ENCODE measurements at regions not wholly inside any gene's neighbourhood (a gene's known extent, or its start where the extent isn't known, plus 50 kb on each side); places are given as distances from the start of the nearest gene placed in this dataset.

DNA sequence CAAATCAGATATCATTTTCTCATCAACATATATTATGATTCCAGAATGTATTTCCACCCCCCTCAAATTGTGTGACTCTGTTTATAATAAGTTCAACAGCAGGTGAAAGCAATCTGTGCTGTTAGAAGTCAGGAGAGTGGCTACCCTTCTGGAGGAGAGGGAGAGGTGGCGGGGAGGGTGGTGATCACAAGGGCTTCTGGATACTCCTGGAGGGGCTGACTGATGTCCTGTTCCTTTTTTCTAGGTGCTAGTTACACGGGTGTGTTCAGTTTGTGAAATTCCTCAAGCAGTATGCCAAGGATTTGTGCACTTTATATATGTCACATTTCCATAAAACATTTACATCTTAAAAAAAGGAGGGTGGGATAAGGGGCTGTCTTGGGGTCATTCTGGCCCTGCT, 119.1 kb downstream of the IRF8 start:
- no peak for DNase-seq (ENCODE audit: low read depth)

DNA sequence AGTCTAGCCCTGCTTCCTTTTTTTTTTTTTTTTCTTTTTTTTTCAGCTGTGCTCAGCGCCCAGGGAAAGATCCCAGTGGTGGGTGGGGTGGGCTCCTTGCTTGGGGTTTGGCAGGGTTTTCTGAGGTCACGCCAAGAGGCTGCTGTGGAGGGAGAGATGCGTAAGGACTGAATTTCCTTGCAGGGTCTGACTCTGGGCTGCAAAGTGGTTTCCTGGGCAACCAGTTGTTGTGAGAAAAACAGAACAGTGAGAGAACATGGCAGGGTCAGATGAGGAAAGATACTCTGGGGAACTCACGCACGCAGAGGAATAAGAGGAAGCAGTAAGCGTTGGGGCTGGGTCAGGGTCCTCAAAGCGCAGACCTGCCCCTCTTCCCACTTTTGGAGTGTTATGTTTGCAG, 119.5 kb downstream of the IRF8 start:
- peak; percentile 38 for DNase-seq (ENCODE audit: low read depth)

DNA sequence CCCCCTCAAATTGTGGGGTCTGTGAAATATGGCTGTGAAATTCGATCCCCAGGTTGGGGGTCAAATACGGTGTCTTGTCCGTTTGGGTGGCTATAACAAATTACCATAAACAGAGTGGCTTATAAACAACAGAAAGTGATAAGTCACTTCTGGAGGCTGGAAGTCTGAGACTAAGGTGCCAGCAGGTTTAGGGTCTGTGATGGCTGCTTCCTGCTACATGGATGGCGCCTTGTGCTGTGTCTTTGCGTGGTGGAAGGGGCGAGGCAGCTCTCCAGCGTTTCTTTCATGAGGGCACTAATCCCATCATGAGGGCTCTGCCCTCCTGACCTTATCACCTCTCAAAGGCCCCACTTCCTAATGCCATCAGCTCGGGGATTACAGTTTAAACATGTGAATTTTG, 120.0 kb downstream of the IRF8 start:
- DNase-seq (ENCODE audit: low read depth), result no peak

DNA sequence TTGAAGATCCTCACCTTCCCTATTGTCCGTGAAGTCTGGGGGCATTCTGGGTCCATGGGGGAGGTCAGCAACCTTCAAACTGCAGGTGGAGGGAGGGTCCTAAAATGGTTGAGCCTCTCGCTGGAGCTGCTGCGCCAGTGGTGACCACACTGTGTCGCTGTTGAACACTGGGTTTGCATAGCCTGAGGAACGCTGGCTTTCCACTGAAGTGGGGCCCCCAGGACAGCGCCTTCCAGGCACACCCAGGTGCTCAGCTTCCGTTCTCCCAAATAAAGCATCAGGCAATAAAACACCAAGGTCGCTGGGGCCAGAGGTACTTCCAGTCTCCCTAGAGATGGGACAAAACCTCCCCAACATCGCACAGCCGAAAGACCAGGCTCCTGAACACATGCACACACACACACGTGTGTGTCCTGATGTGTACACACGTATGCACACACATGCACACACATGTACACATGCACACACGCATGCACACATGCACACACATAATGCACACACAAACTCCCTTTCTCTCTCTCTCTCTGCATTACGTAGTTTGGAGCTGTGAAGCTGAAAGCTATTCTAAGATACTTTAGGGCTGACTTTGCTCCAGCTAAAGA, 120.6 kb downstream of the IRF8 start:
- no peak for DNase-seq (ENCODE audit: low read depth)

DNA sequence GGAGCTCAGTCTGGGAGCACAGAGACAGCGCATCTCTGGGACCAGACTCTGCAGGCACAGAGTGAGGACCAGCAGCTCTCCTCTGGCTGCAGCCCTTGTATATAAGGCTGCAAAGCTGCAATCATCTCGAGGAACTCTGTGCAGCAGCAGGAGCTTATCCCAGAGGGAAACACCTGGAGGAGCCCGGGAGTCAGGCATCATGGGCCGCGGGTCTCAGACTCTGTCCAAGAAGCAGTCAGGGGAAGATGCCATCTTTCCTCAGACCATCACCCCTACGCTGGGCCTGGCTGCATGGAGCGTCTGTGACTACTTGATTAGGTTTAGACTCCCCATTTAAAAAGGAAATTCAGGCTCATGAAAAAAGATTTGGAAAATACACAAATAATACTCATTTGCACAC, 122.0 kb downstream of the IRF8 start:
- no peak for DNase-seq (ENCODE audit: low read depth)

DNA sequence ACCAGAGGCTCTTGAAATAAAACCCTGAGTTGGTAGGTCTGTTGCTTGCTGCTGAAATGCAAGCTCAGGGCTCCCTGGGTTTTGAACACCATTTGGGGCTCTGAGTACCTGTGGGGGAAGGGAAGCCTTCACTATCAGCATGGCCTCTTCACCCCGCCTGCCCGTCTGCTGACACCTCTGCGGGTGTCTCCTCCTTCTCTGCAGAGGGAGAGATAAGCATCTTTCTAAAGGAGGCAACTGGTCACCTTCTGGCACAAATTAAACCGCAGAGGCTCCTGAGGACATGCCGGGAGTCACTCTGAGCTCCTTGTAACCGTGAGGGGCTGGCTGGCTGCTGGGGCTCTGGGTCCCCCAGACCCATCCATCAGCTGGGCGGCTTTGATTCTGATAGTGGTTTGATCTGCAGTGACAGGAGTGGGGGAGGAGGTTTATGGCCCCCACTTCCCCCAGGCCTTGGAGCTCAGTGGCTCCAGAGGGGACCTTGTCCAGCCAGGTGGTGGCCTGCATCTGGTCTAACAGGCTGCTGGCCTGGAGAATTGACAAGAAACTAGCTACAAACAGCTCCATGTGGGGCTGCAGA, 123.5 kb downstream of the IRF8 start:
- DNase-seq (ENCODE audit: low read depth), result no peak

DNA sequence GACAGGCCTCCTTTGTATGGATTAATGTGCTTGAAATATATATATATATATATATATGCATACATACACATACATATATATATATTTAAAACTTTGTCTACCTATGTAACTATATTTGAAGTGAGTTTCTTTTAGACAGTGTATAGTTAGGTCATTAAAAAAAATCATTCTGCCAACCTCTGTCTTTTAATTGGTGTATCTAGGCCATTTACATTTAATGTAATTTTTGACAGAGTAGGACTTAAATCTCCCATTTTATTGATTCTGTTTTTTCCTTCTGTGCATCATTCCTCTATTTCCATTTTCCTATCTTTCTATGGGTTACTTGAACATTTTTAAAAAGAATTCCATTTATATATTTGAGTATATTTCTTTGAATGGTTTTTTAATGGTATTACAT, 125.2 kb downstream of the IRF8 start:
- no peak for DNase-seq (ENCODE audit: low read depth)

DNA sequence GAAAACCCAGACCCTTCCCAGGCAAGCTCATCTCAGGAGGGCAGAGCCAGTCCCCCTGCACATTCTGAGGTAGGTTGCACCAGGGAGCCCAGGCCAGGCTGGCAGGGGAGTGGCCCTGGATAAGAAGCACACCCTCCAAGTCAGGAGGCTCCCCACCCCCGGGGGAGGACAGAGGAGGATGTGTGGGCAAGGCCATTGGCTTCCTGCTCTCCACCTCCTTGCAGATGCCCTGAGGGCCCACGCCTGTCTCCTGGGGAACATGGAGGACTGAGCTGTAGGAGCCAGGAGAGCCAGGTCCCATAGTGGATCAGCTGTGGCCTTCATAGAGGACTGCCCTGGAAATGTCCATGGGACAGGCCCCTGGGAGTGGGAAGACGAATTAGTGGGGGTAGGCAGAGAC, 126.7 kb downstream of the IRF8 start:
- DNase-seq (ENCODE audit: low read depth), result no peak

DNA sequence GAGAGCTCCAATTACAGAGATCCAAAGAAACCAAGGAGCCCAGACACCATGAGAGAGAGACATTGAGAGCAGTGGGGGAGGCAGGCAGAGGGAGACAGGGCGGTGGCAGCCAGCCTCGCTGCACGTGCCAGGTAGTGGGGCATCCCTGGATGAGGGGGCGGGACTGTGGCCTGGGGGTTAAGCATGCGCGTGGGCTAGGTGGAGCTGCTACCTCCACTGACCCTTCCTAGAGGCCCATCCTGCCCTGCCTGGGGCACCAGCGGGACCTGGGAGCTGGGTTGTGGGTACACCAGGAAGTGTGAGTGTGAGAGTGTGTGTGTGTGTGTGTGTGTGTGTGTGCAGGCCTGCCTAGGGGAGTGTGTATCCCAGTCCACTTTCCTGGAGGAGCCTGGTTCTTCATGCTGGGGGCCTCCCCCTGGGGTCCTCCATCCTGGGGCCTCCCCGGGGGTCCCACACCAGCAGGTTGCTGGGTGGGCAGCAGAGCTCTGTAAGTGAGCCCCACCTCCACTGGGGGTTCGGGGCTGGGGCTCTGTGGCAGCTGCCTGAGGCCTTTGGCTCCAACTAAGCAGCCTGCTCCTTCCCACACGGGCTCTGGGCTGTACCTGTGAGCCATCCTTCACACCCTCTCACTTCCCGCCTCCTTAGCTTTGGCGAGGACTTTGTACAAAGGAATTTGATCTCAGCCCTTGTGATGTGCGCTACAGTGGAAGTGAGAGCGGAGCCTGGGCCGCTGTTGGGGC, 127.4 kb downstream of the IRF8 start:
- DNase-seq (ENCODE audit: low read depth), result no peak

DNA sequence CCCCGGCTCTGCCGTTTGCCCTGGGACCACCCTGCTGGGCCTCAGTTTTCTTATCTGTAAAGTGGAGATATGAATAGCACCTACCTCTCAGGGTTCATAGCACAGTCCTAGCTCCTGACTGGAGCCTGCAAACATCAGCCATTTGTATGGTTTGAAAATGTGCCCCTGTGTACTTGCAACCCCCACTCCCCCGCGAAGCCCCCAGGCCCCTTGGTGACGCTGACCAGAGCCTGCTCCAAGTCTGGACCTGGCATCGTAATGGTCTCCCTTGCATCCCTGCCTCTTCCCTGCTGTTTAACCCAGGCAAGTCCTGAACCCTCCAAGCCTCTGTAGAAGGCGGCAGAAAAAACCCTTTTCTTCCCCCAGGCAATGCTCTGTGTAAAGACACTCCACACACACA, 128.0 kb downstream of the IRF8 start:
- DNase-seq (ENCODE audit: low read depth), result no peak

DNA sequence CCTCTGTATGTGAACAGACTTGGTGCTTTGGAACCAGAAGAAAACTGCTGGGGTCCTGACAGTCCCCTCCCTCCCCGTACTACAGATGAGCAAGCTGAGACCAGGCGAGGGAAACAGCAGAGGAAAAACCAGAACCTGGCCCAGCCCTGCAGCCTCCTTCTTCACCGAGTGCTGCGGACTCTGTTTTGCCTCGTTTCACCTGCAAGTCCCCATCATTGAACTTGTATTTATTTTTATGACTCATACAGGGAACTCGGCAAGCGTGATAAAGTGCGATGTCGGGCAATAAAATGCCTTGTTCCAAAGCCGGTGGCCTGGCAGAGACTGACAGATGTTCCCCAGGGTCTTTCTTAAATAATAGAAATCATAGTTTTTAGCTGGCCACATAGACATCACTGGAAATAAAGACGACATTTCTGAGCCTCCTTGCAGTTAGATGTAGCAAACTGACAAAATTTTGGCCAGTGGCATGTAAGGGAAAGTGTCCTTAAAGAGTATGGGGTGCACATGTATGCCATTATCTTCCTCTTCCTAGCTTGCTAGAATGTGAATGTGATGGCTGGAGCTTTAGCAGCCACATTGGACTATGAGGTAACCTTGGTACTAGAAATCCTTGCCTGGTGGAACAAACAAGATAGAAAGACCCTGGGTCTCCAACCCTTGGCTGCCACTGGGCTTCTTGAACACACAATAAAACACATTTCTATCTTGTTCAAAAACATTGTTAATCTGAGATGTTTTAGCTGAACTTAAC, 128.6 kb downstream of the IRF8 start:
- no peak for DNase-seq (ENCODE audit: low read depth)

DNA sequence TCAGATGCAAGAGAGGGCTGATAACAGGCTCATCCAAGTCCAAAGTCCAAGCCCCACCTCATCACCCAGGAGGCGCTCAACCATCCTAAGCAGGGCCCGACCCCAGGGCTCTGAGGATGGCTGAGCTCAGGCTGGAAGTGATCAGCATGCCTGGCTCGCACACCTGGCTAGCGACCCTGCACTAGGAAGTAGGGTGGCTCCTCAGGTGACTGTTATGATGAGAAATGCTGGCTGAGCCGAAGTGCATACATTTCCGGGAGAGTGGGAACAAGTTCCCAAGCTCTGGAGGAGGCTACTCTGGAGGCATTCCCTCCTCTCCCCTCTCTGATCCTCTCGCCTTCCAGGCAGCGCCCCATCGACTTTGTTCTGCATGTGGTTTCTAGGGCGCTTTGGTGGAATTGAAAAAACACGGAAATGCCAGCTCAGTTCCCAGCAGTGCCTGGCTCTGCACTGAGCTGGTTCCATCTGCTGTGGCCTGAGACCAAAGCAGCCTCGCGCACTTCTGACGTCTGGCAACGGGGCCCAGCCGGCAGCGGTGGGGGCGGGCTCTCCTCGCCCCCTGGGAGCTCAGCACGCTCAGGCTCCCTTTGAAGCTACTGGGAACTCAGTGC, 130.3 kb downstream of the IRF8 start:
- DNase-seq (ENCODE audit: low read depth), result peak; percentile 16

DNA sequence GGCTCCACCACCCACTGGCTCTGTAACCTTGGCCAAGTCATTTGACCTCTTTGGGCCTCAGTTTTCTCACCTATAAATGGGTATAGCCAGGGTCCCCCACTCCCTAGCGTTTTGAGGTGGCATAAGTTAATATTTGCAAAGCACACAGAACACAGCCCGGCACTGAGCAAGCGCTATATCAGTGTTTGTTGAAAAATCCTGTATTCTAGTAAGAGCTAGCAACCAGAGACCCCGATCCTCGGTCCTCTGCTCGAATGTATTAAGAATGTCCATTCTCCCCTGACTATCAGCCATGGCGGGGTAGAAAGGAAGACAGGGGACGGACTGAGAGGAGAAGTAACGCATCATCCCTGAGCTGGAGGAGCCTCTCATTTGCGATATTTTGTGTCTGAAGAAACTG, 131.2 kb downstream of the IRF8 start:
- DNase-seq (ENCODE audit: low read depth), result no peak

DNA sequence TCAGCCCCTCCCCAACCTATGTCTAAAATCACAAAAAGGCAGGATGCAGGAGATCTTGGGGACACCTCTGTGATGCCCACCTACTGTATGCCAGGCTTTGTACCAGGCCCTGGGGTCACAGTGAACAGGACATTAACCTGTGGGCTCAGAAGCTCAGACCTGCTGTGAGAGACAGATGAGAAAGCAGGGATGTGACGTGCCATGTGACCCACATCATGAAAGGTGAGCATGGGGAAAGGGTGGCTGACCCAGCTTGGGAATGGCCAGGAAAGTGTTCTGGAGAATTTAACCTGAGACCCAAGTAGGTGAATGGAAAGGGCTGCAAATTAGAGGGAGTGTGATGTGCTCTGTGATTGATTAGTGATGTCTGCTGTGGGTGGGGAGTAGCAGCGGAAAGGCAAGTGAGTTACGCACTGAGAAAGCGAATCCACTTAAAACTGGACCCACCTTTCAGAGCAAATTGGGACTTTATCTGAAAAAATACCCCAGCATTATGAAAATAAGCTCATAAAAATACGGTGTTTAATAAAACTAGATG, 132.2 kb downstream of the IRF8 start:
- no peak for DNase-seq (ENCODE audit: low read depth)

DNA sequence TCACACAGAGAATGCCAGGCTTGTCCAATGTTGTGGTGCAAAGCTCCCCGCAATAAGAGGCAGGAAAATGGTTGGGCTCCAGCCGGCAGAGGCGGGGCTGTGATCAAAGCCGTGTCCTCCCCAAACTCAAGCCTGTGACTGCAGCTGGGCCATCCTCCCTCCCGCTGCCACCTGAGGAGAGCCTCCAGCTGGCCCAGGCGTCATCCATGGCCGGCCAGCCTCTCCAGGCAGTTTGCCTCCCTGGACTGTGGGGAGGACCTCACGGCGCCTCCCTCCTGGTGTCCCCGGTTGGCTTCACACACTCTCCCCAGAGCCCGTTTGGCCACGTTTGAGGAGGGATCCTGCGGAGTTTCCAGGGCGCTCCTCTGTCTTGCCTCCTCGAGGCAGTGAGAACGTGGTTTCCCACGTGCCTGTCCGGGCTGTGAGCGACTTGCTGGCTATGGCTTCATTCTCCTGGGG, 134.1 kb downstream of the IRF8 start:
- DNase-seq (ENCODE audit: low read depth), result no peak

DNA sequence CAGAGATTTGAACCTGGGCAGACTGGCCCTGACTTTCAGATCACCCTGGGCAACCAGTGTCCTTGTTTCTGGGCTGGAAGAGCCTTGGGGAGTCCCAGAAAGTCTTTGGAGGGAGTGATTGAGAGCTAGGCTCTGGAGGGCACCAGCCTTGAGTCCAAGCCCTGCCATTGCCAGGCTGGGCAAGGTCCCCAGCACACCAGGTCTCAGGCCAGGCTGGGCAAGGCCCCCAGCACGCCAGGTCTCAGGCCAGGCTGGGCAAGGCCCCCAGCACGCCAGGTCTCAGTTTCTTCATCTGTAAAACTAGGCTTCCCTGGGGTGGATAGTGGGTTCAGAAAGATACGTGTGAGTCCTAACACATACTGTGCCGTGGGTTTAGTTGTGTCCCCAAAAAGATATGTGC, 135.0 kb downstream of the IRF8 start:
- DNase-seq (ENCODE audit: low read depth), result no peak

DNA sequence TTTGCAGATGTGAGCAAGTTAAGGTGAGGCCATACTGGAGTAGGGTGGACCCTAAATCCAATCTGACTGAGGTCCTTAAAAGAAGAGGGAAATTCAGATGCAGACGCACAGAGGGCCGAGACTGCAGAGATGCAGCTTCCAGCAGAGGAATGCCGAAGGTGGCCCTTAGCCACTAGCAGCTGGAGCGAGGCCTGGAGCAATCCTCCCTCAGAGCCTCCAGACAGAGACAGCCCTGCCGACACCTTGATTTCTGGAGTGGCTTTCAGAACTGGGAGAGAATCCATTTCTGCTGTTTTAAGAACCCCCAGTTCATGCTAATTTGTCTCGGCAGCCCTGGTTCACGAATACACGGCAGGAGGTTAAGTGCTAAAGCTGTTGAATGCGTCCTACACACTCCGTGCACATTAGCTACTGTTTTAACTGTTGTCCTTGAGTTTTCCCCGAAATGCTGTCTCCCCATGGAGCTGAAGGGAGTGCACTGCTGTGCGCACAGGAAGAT, 135.5 kb downstream of the IRF8 start:
- no peak for DNase-seq (ENCODE audit: low read depth)

DNA sequence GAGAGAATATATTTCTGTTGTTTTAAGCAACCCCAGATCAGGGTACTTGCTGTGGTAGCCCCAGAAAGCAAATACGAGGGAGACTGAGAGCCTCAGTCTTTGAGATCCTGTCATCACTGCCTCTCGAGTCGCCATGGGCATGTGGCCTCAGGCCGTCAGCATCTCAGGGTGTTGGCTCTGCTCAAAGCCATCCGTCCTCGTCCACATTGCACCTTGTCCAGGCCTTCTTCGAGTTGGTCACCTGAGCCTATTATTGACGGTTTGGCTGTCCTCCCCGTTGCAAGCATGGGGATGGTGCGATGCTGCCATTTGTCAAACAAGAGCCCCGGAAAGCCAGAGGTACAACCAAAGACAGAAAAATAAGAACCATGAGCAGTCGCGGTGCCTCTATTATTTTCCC, 136.9 kb downstream of the IRF8 start:
- DNase-seq (ENCODE audit: low read depth), result no peak

DNA sequence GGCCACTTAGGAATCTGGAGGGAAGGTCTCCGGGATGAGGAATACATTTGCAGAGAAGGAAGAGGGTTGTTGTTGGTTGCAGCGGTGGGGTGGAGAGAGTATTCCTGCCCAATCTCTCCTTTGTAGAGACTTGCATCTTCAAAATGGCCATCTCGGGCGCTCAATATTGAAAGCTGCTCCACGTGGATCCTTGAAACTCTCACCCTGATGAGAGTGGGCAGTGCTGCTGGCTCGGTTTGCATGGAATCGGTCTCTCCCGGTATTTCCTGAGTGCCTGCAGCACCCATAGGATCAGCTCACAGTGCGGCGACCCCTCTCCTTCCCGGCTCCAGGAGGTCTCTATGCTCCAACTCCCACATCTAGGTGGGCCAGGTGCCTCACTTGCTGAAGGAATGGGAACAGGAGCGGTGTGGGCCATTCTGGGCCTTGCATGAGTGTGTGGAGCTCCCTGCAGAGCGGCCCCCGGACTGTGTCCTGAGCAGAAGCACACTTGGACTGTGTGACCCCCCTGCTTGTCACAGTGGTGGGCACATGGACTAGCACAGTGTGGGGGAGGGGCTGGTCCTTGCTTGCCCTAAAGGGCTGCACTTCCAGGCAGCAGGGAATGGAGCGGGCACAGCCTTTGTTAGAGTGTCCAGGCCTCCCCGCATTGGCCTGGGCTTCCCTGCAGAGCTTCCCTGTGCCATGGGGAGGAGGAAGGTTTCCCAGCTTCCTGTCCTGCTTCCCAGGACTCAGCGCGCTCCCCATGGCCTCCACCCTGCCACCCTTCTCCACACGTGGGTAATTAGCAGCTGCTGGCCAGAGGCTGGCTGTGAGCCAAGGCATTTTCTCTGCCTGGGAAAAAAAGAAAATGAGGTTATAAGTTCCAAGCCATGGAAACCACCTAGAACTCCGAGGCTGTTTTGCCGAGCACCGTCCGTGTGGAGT, 139.3 kb downstream of the IRF8 start:
- no peak for DNase-seq (ENCODE audit: low read depth)

DNA sequence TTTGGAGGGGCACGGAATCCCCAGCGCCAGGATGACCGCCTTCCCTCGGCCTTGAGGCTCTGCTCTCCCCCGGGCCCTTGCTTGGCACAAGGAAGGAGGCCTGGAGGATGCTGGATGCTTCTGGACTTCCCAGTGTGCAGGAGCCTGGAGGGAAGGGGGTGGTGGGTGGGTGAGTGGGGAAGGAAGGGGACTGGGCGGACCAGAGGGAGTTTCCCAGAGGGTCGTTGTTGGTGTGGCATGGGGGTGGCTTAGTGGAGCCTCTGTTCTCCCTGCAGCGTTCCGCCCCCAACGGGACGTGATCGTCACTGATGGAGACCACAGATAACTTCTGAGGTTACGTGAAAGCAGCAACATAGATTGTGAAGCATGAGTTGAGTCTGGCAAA, 140.0 kb downstream of the IRF8 start:
- no peak for DNase-seq (ENCODE audit: low read depth)

DNA sequence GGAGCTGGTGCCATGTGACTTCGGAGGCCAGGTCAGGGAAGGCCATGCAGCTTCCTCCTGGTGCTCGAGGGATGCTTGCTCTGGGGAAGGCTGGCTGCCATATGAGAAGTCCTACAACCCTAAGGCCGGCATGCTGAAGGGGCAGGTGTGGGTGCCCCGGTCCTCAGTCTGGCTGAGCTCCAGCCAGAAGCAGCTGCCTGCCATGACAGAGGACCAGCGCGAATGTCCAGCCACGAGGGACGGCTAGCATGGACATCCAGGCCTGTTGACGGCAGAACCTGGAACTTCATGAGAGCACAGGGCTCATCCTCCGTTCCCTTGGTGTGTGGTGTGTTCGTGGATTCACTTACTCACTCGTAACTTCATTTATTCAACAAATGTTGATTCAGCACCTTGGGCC, 140.6 kb downstream of the IRF8 start:
- no peak for DNase-seq (ENCODE audit: low read depth)

Data from renal cortical epithelial cell (primary cell).